GM12878 (cell line): ENCODE measurements at regions not wholly inside any gene's neighbourhood (a gene's known extent, or its start where the extent isn't known, plus 50 kb on each side); places are given as distances from the start of the nearest gene placed in this dataset.

ENCODE experiments used
- CHD1 ChIP-seq: IDR thresholded peaks from 2 replicates; pipeline ENCODE4 v1.6.1; 2012; ENCODE audit warnings: low read depth, low read length, improper control_type of control experiment
- CHD4 ChIP-seq: fragments of 200-600 bp; sonication (generic); IDR thresholded peaks from 2 replicates; pipeline ENCODE4 v1.6.1; 2016; ENCODE audit warnings: mild to moderate bottlenecking
- ETV6 ChIP-seq, 2 experiments: fragments of 450-650 bp in 1 of 2; IDR thresholded peaks in 1 of 2; conservative IDR thresholded peaks in 1 of 2; 2 replicates each; pipeline ENCODE4 v1.6.1; 2014; ENCODE audit warnings: antibody characterized with exemption in 1 of 2, borderline replicate concordance in 1 of 2, low read depth in 1 of 2, mild to moderate bottlenecking in 1 of 2, moderate library complexity in 1 of 2
- GATAD2B ChIP-seq: fragments of 450-650 bp; conservative IDR thresholded peaks from 2 replicates; pipeline ENCODE4 v1.6.1; 2017; ENCODE audit warnings: low read depth, mild to moderate bottlenecking, moderate library complexity
- IKZF1 ChIP-seq: fragments of 450-650 bp; conservative IDR thresholded peaks from 2 replicates; pipeline ENCODE4 v1.6.1; 2017; ENCODE audit warnings: antibody characterized with exemption, mild to moderate bottlenecking
- IRF3 ChIP-seq: fragments of 450-650 bp; IDR thresholded peaks from 2 replicates; pipeline ENCODE4 v1.6.1; 2014; ENCODE audit warnings: mild to moderate bottlenecking
- LARP7 ChIP-seq: fragments of 450-650 bp; IDR thresholded peaks from 2 replicates; pipeline ENCODE4 v1.6.1; 2017; ENCODE audit warnings: mild to moderate bottlenecking
- MEF2B ChIP-seq: fragments of 450-650 bp; IDR thresholded peaks from 2 replicates; pipeline ENCODE4 v1.6.1; 2018; ENCODE audit warnings: mild to moderate bottlenecking, moderate library complexity; ENCODE audit not compliant: partially characterized antibody, poor library complexity, severe bottlenecking
- MYC ChIP-seq: IDR thresholded peaks from 2 replicates; pipeline ENCODE4 v1.6.1; 2011; ENCODE audit warnings: mild to moderate bottlenecking, low read length, moderate library complexity, inconsistent platforms; ENCODE audit not compliant: insufficient read depth, insufficient replicate concordance, insufficient read length, severe bottlenecking
- NBN ChIP-seq: fragments of 450-650 bp; IDR thresholded peaks from 2 replicates; pipeline ENCODE4 v1.6.1; 2016
- NFXL1 ChIP-seq: fragments of 450-650 bp; IDR thresholded peaks from 2 replicates; pipeline ENCODE4 v1.6.1; 2017; ENCODE audit warnings: antibody characterized with exemption, mild to moderate bottlenecking, borderline replicate concordance
- RELB ChIP-seq: fragments of 450-650 bp; IDR thresholded peaks from 2 replicates; pipeline ENCODE4 v1.6.1; 2017; ENCODE audit warnings: low read depth, mild to moderate bottlenecking, moderate library complexity
- SKIL ChIP-seq: fragments of 450-650 bp; IDR thresholded peaks from 2 replicates; pipeline ENCODE4 v1.6.1; 2017; ENCODE audit warnings: mild to moderate bottlenecking, low read depth, inconsistent platforms; ENCODE audit not compliant: poor library complexity, severe bottlenecking
- SMAD1 ChIP-seq: fragments of 450-650 bp; IDR thresholded peaks from 2 replicates; pipeline ENCODE4 v1.6.1; 2018; ENCODE audit warnings: mild to moderate bottlenecking, low read depth; ENCODE audit not compliant: partially characterized antibody
- SMARCA5 ChIP-seq: fragments of 450-650 bp; IDR thresholded peaks from 2 replicates; pipeline ENCODE4 v1.6.1; 2017; ENCODE audit warnings: mild to moderate bottlenecking
- SREBF1 ChIP-seq: IDR thresholded peaks from 2 replicates; pipeline ENCODE4 v1.6.1; 2012; ENCODE audit warnings: mild to moderate bottlenecking, low read length
- TCF12 ChIP-seq: IDR thresholded peaks from 2 replicates; pipeline ENCODE4 v1.6.1; 2011; ENCODE audit warnings: low read depth, mild to moderate bottlenecking, low read length
- ZBTB11 ChIP-seq: fragments of 450-650 bp; formaldehyde crosslinking; IDR thresholded peaks from 2 replicates; pipeline ENCODE4 v1.5.0; 2022; ENCODE audit warnings: mild to moderate bottlenecking, missing genetic modification characterization
- ZBTB33 ChIP-seq: fragments of 450-650 bp; IDR thresholded peaks from 2 replicates; pipeline ENCODE4 v1.6.1; 2017; ENCODE audit warnings: mild to moderate bottlenecking

- TF ChIP-seq SKIL (peak; percentile 37), SREBF1 (no peak), NBN (0 out of 2 replicates have a peak, but pooled peaks have one; percentile 19), MEF2B (peak; percentile 65), SMAD1 (no peak), IKZF1 (peak; percentile 40), CHD4 (no peak), ZBTB11 (CRISPR knock-in tag) (no peak), ETV6 (conservative IDR thresholded peaks at IDR 0.05 in 1 of 2, IDR thresholded peaks at IDR 0.05 in 1 of 2; ENCODE audit: borderline replicate concordance in 1 of 2, low read depth in 1 of 2) (no peak), RELB (peak; percentile 33; the same call in 1 of the 2 replicates), ZBTB33 (no peak), CHD1 (no peak), IRF3 (no peak), MYC (no peak), LARP7 (no peak), NFXL1 (no peak), TCF12 (no peak), GATAD2B (peak; percentile 41; the same call in 1 of the 2 replicates), SMARCA5 (no peak)
Measured at GRCh38 chr6:140537834-140538705, 1163.6 kb upstream of the CITED2 start (continued).
